Thyroid gland (tissue), 4 donors: ENCODE measurements at regions not wholly inside any gene's neighbourhood (a gene's known extent, or its start where the extent isn't known, plus 50 kb on each side); places are given as distances from the start of the nearest gene placed in this dataset.

Experiments
- POLR2A ChIP-seq, 2 donors: fragments of 450-650 bp; IDR thresholded peaks; one replicate each; pipeline ENCODE4 v1.6.1; 2017; ENCODE audit warnings: antibody characterized with exemption in 2 of 2, mild to moderate bottlenecking in 2 of 2, moderate library complexity in 1 of 2
- TF ChIP-seq, protein P1 (sequence below), 6 experiments: fragments of 200-600 bp in 3 of 6; fragments of 450-650 bp in 3 of 6; sonication (generic) in 3 of 6; IDR thresholded peaks; one replicate each; pipeline ENCODE4 v1.5.1; 2016 to 2019; ENCODE audit warnings: antibody characterized with exemption in 6 of 6, mild to moderate bottlenecking in 2 of 6, inconsistent platforms in 1 of 6, moderate library complexity in 1 of 6

DNA sequence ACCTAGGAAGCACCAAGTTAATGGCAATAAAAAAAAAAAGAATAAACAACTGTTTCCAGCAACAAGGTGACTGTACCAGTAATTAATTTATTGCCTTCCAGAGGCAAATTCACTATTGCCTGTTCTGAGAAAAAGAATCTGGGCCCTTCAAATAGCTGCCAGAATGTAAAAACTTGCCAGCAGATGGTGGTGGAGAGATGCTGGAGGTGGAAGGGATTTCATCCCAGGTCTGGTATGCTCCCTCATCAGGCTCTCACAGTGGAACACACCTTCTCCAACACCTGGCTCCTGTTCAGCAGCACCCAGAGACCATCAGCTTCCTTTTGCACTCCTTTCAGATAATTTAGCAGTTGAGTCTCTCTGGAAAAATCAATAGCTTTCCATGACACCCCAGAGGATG, 792.9 kb upstream of the ADAMTS5 start:
- TF ChIP-seq, protein P1, sequence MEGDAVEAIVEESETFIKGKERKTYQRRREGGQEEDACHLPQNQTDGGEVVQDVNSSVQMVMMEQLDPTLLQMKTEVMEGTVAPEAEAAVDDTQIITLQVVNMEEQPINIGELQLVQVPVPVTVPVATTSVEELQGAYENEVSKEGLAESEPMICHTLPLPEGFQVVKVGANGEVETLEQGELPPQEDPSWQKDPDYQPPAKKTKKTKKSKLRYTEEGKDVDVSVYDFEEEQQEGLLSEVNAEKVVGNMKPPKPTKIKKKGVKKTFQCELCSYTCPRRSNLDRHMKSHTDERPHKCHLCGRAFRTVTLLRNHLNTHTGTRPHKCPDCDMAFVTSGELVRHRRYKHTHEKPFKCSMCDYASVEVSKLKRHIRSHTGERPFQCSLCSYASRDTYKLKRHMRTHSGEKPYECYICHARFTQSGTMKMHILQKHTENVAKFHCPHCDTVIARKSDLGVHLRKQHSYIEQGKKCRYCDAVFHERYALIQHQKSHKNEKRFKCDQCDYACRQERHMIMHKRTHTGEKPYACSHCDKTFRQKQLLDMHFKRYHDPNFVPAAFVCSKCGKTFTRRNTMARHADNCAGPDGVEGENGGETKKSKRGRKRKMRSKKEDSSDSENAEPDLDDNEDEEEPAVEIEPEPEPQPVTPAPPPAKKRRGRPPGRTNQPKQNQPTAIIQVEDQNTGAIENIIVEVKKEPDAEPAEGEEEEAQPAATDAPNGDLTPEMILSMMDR (IDR thresholded peaks at IDR 0.05) = no peak
- no peak for TF ChIP-seq POLR2A (IDR thresholded peaks at IDR 0.05)
